Right ventricle myocardium superior (tissue), 1 donor: ENCODE measurements at regions not wholly inside any gene's neighbourhood (a gene's known extent, or its start where the extent isn't known, plus 50 kb on each side); places are given as distances from the start of the nearest gene placed in this dataset.
A peak's percentile ranks its signal among the peaks of the same experiment; 100 is the strongest.

Experiments
- ATAC-seq: fragments of 200-7000 bp; cut with Tn5 transposase; one replicate; pipeline ENCODE4 v1.9.1; 2020; ENCODE audit warnings: mild to moderate bottlenecking; ENCODE audit not compliant: poor library complexity
- DNase-seq: peaks from one replicate; pipeline ENCODE4 v3.0.0-alpha.2; 2020
- intact Hi-C: fragments of 100-400 bp; cut with DNase I; formaldehyde crosslinking; loops from one replicate; pipeline ENCODE4 v1.11.2; 2022
- donor health status: DM: no; HTN: yes; CAD: no; lungs with severe emphysema.

- ATAC-seq, result no peak
- intact Hi-C loops, result no loop called here
- no peak for DNase-seq
Observed at GRCh38 chr5:169460123-169460522, 123.5 kb upstream of the SPDL1 start.

- intact Hi-C loops, result no loop called here
- ATAC-seq (no peak), DNase-seq (no peak)
Observed at GRCh38 chr5:169458221-169458620, 125.4 kb upstream of the SPDL1 start.

GRCh38 chr5:169450464-169450863, 133.1 kb upstream of the SPDL1 start:
- no peak for ATAC-seq

GRCh38 chr5:169448826-169449225, 134.7 kb upstream of the SPDL1 start:
- intact Hi-C loops, result no loop called here
- DNase-seq (no peak), ATAC-seq (no peak)

More at GRCh38 chr5:169450464-169450863, 133.1 kb upstream of the SPDL1 start:
- DNase-seq, result no peak
- intact Hi-C loops, result no loop called here

- intact Hi-C loops, result no loop called here
- DNase-seq (no peak), ATAC-seq (no peak)
Observed at GRCh38 chr5:169445191-169445590, 138.4 kb upstream of the SPDL1 start.

GRCh38 chr5:169442913-169443784, 140.4 kb upstream of the SPDL1 start:
- peak; percentile 72 for ATAC-seq
- DNase-seq, result no peak
- intact Hi-C loops, result no loop called here

GRCh38 chr5:169442403-169442874, 141.1 kb upstream of the SPDL1 start:
- ATAC-seq (peak; percentile 85), DNase-seq (no peak)
- intact Hi-C loops, result no loop called here

GRCh38 chr5:169440107-169440705, 139.3 kb upstream of the SLIT3 start:
- ATAC-seq, result no peak
- DNase-seq, result no peak
- intact Hi-C loops, result no loop called here

- intact Hi-C loops, result no loop called here
- ATAC-seq, result no peak
- DNase-seq, result no peak
Observed at GRCh38 chr5:169439362-169439761, 138.4 kb upstream of the SLIT3 start.

GRCh38 chr5:169435506-169436229, 134.7 kb upstream of the SLIT3 start:
- no peak for ATAC-seq
- intact Hi-C loops, result no loop called here
- no peak for DNase-seq

GRCh38 chr5:169433221-169433651, 132.3 kb upstream of the SLIT3 start:
- DNase-seq, result no peak
- intact Hi-C loops, result no loop called here
- ATAC-seq, result no peak

- DNase-seq (no peak), ATAC-seq (no peak)
- intact Hi-C loops, result no loop called here
Observed at GRCh38 chr5:169431386-169431785, 130.4 kb upstream of the SLIT3 start.

- ATAC-seq, result no peak
- intact Hi-C loops, result no loop called here
- no peak for DNase-seq
Observed at GRCh38 chr5:169430671-169431070, 129.7 kb upstream of the SLIT3 start.

- peak; percentile 47 for DNase-seq
- ATAC-seq, result peak; percentile 80
- intact Hi-C loops, result no loop called here
Observed at GRCh38 chr5:169429044-169429443, 128.1 kb upstream of the SLIT3 start.

- ATAC-seq, result no peak
- intact Hi-C loops, result no loop called here
- DNase-seq, result no peak
Observed at GRCh38 chr5:169426784-169427183, 125.8 kb upstream of the SLIT3 start.

- intact Hi-C loops, result no loop called here
- no peak for ATAC-seq
- no peak for DNase-seq
Observed at GRCh38 chr5:169424670-169425378, 123.9 kb upstream of the SLIT3 start.

GRCh38 chr5:169424279-169424655, 123.3 kb upstream of the SLIT3 start:
- no peak for DNase-seq
- no peak for ATAC-seq
- intact Hi-C loops, result no loop called here

- intact Hi-C loops, result no loop called here
- DNase-seq (no peak), ATAC-seq (peak; percentile 92)
Observed at GRCh38 chr5:169423580-169424278, 122.8 kb upstream of the SLIT3 start.
